HFFc6 (cell line): ENCODE measurements at regions not wholly inside any gene's neighbourhood (a gene's known extent, or its start where the extent isn't known, plus 50 kb on each side); places are given as distances from the start of the nearest gene placed in this dataset.

Source experiments
- DNase-seq: peaks from one replicate; pipeline ENCODE4 v3.0.0-alpha.2; 2018
- H3K27ac Mint-ChIP-seq: 2 replicates; pipeline ENCODE4 v1.8.0; 2020; ENCODE audit warnings: mild to moderate bottlenecking, mixed read lengths
- H3K27me3 Mint-ChIP-seq: 2 replicates; pipeline ENCODE4 v1.8.0; 2021; ENCODE audit warnings: mild to moderate bottlenecking, moderate library complexity, mixed read lengths; ENCODE audit not compliant: insufficient read depth
- H3K36me3 Mint-ChIP-seq: 2 replicates; pipeline ENCODE4 v1.8.0; 2021; ENCODE audit warnings: low read depth, mixed read lengths
- H3K4me1 Mint-ChIP-seq: 2 replicates; pipeline ENCODE4 v1.8.0; 2020; ENCODE audit warnings: low read depth, mixed read lengths
- H3K4me3 Mint-ChIP-seq: 2 replicates; pipeline ENCODE4 v1.8.0; 2020; ENCODE audit warnings: mild to moderate bottlenecking, moderate library complexity, mixed read lengths
- H3K9me3 Mint-ChIP-seq: 2 replicates; pipeline ENCODE4 v1.8.0; 2020; ENCODE audit warnings: mild to moderate bottlenecking, mixed read lengths
- TF ChIP-seq, protein P1 (sequence below): fragments of 200-600 bp; sonication (generic); IDR thresholded peaks from 2 replicates; pipeline ENCODE4 v1.5.0; 2021; ENCODE audit warnings: antibody characterized with exemption, mild to moderate bottlenecking

DNA sequence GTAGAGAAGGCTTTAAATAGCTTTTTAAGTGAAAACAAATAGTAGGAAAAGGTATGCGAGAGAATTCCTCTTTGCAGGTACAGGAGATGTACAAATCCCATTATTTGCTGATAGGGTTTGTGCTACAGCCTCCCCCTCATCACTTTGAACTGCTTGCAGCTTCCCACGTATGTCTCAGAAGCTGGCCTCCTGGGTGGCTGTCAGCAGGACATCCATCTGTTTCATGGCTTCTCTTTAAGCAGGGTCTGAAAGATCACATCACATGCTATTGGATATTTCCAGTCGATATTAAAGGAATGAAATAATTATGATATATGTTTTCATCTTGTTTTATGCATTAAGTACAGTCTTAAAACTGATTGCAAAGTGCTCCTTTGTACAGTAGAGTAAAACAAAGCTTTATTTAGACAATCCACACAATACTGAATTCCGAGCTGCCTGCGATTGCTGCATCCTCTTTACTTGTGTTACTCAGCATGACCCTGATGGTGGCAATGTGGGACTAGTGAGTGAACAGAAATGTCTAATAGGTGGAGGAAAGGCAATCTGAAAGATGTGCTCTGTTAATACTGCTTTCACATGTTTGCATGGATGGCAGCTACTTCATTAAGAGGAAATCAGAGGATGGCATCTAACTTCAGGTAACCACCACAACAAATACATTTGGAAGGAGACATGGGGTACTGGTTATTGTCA lies 930.6 kb upstream of the SEMA6D start:
- Mint-ChIP-seq H3K4me1 (no peaks in the 10 kb centered on the region), H3K36me3 (no peaks in the 10 kb centered on the region; the same call in 1 of the 2 replicates), H3K27me3 (no peaks in the 10 kb centered on the region; the same call in 1 of the 2 replicates), H3K27ac (no peak overlapping the region), H3K4me3 (no peak overlapping the region), H3K9me3 (peaks cover 40% of the 10 kb centered on the region)
- TF ChIP-seq, protein P1, sequence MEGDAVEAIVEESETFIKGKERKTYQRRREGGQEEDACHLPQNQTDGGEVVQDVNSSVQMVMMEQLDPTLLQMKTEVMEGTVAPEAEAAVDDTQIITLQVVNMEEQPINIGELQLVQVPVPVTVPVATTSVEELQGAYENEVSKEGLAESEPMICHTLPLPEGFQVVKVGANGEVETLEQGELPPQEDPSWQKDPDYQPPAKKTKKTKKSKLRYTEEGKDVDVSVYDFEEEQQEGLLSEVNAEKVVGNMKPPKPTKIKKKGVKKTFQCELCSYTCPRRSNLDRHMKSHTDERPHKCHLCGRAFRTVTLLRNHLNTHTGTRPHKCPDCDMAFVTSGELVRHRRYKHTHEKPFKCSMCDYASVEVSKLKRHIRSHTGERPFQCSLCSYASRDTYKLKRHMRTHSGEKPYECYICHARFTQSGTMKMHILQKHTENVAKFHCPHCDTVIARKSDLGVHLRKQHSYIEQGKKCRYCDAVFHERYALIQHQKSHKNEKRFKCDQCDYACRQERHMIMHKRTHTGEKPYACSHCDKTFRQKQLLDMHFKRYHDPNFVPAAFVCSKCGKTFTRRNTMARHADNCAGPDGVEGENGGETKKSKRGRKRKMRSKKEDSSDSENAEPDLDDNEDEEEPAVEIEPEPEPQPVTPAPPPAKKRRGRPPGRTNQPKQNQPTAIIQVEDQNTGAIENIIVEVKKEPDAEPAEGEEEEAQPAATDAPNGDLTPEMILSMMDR: no peak
- no peak for DNase-seq

DNA sequence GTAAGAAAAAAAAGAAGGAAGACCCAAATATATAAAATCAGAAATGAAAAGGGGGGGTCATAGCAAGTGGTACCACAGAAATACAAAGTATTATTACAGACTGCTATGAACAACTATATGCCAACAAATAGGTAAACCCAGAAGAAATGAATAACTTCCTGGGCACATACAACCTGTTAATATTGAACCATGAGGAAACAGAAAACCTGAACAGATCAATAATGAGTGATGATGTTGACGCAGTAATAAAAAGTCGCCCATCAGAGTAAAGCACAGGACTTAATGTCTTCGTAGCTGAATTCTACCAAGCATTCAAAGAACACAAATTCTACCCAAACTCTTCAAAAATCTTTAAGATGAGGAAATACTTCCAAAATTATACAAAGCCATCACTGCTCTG lies 921.6 kb upstream of the SEMA6D start:
- Mint-ChIP-seq H3K4me3 (no peak overlapping the region), H3K4me1 (no peaks in the 10 kb centered on the region), H3K36me3 (no peaks in the 10 kb centered on the region; the same call in 1 of the 2 replicates), H3K27me3 (no peaks in the 10 kb centered on the region), H3K9me3 (peaks cover 57% of the 10 kb centered on the region), H3K27ac (no peak overlapping the region)
- no peak for DNase-seq
- TF ChIP-seq, protein P1: no peak

DNA sequence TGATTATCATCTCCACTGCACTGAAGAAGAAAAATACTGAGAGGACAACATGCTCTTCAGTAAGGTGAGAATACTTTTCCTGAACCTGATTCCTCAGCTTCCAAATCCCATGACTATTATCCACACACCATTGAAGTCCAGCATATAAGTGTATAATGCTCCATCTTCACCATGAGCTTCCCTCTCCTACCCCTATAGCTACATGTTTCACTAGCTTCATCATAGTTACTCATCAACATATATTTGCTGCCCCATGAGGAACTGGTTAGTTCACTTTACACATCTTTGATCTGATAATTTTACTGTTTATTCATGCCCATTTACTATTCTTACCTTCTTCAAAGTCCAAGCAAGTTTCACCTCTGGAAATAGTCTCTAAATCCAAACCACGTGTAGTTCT lies 908.5 kb upstream of the SEMA6D start:
- Mint-ChIP-seq H3K4me1 (no peaks in the 10 kb centered on the region), H3K27me3 (no peaks in the 10 kb centered on the region), H3K4me3 (no peak overlapping the region), H3K27ac (no peak overlapping the region), H3K36me3 (no peaks in the 10 kb centered on the region), H3K9me3 (peaks cover 50% of the 10 kb centered on the region)
- DNase-seq: no peak
- TF ChIP-seq, protein P1: no peak

DNA sequence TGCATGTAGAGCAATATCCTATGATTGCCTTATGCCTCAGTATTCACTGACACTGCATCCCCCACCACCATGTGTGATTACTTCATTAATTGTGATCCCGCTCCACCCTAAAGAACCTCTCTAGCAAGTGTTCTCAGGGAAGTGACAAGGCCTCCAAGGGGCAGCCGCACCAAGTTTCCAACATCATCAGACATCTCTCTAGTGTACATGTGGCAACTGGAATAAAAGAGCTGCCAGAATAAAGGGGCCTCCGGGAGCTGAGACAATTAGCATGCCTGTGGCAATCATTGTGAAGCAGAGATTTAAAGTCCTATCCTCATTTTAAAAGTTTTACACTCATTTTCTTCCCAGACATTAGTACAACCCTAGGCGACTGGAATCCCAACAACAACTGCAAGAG lies 902.1 kb upstream of the SEMA6D start:
- TF ChIP-seq, protein P1: no peak
- DNase-seq: no peak
- Mint-ChIP-seq H3K9me3 (peaks cover 42% of the 10 kb centered on the region), H3K27ac (no peak overlapping the region), H3K36me3 (no peaks in the 10 kb centered on the region), H3K4me3 (no peak overlapping the region), H3K4me1 (no peaks in the 10 kb centered on the region), H3K27me3 (no peaks in the 10 kb centered on the region)

DNA sequence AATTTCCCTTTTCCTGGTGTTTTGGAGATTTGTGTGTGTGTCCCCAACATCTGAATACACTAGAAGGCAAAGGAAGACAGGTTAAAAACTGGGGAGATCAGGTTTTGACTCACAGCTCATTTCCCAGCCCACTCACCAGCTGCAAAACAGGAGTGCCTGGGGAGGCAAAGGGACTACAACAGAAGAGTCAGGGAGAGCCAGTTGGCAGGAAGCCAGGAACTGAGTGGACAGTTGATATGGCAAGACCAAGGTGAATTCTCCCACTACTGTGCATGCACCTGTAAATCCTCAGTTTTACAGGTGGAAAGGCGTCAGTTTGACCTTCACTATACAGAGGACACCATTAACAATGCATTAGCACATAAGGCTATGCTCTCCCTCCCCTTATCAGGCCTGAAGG lies 901.5 kb upstream of the SEMA6D start:
- Mint-ChIP-seq H3K36me3 (no peaks in the 10 kb centered on the region), H3K27ac (no peak overlapping the region), H3K27me3 (no peaks in the 10 kb centered on the region), H3K4me1 (no peaks in the 10 kb centered on the region), H3K9me3 (peaks cover 42% of the 10 kb centered on the region), H3K4me3 (no peak overlapping the region)
- no peak for DNase-seq
- TF ChIP-seq, protein P1: no peak
